Brain pericyte (primary cell): ENCODE measurements at regions not wholly inside any gene's neighbourhood (a gene's known extent, or its start where the extent isn't known, plus 50 kb on each side); places are given as distances from the start of the nearest gene placed in this dataset.

ENCODE experiments used
- DNase-seq: peaks from one replicate; pipeline ENCODE4 v3.0.0-alpha.2; 2012; ENCODE audit warnings: low read depth, low spot score

GRCh38 chr6:21423106-21423854 lies 170.3 kb upstream of the SOX4 start:
- DNase-seq: no peak

GRCh38 chr6:21426841-21427490 lies 166.6 kb upstream of the SOX4 start:
- no peak for DNase-seq

- no peak for DNase-seq
These were observed 164.3 kb upstream of the SOX4 start for GRCh38 chr6:21429291-21429690.

- no peak for DNase-seq
These were observed 162.0 kb upstream of the SOX4 start for GRCh38 chr6:21431526-21431925.

GRCh38 chr6:21436625-21437024 lies 156.9 kb upstream of the SOX4 start:
- no peak for DNase-seq

GRCh38 chr6:21437581-21437980 lies 156.0 kb upstream of the SOX4 start:
- no peak for DNase-seq

GRCh38 chr6:21438237-21438985 lies 155.1 kb upstream of the SOX4 start:
- DNase-seq: no peak

- DNase-seq: no peak
These were observed 154.6 kb upstream of the SOX4 start for GRCh38 chr6:21438986-21439352.

- no peak for DNase-seq
These were observed 152.2 kb upstream of the SOX4 start for GRCh38 chr6:21441386-21441785.

GRCh38 chr6:21442874-21443273 lies 150.7 kb upstream of the SOX4 start:
- no peak for DNase-seq

GRCh38 chr6:21444711-21445260 lies 148.8 kb upstream of the SOX4 start:
- no peak for DNase-seq

- DNase-seq: no peak
These were observed 145.6 kb upstream of the SOX4 start for GRCh38 chr6:21447987-21448386.

GRCh38 chr6:21448485-21449109 lies 145.0 kb upstream of the SOX4 start:
- DNase-seq: no peak

- no peak for DNase-seq
These were observed 143.4 kb upstream of the SOX4 start for GRCh38 chr6:21450149-21450548.

- no peak for DNase-seq
These were observed 142.9 kb upstream of the SOX4 start for GRCh38 chr6:21450628-21451027.

- no peak for DNase-seq
These were observed 142.0 kb upstream of the SOX4 start for GRCh38 chr6:21451546-21452013.

- no peak for DNase-seq
These were observed 139.3 kb upstream of the SOX4 start for GRCh38 chr6:21454262-21454661.

- DNase-seq: no peak
These were observed 138.5 kb upstream of the SOX4 start for GRCh38 chr6:21455071-21455470.

GRCh38 chr6:21457647-21458046 lies 135.9 kb upstream of the SOX4 start:
- DNase-seq: no peak

GRCh38 chr6:21459641-21460040 lies 133.9 kb upstream of the SOX4 start:
- DNase-seq: no peak

GRCh38 chr6:21461844-21462518 lies 131.6 kb upstream of the SOX4 start:
- DNase-seq: no peak
